IPS-15b (cell line): ENCODE measurements at regions not wholly inside any gene's neighbourhood (a gene's known extent, or its start where the extent isn't known, plus 50 kb on each side); places are given as distances from the start of the nearest gene placed in this dataset.

Source experiments
- H3K27me3 ChIP-seq: one replicate; pipeline ENCODE4 v1.6.1; 2013; ENCODE audit warnings: low read length; ENCODE audit not compliant: control insufficient read depth, insufficient read depth
- H3K36me3 ChIP-seq: one replicate; pipeline ENCODE4 v1.6.1; 2013; ENCODE audit warnings: low read length; ENCODE audit not compliant: control insufficient read depth, insufficient read depth
- H3K4me1 ChIP-seq: one replicate; pipeline ENCODE4 v1.6.1; 2013; ENCODE audit warnings: mild to moderate bottlenecking, low read length; ENCODE audit not compliant: control insufficient read depth, insufficient read depth
- H3K4me3 ChIP-seq: one replicate; pipeline ENCODE4 v1.5.1; 2013; ENCODE audit warnings: low read depth, low read length
- H3K9ac ChIP-seq: one replicate; pipeline ENCODE4 v1.6.1; 2013; ENCODE audit warnings: low read depth, mild to moderate bottlenecking, low read length
- H3K9me3 ChIP-seq: one replicate; pipeline ENCODE4 v1.6.1; 2013; ENCODE audit warnings: mild to moderate bottlenecking, low read length; ENCODE audit not compliant: control insufficient read depth, insufficient read depth

GRCh38 chr2:239857591-239857990, 167.6 kb downstream of the NDUFA10 start:
- no peaks in the 10 kb centered on the region for H3K9me3 ChIP-seq
- H3K36me3 ChIP-seq, result no peaks in the 10 kb centered on the region
- no peak overlapping the region for H3K9ac ChIP-seq
- H3K4me1 ChIP-seq, result no peaks in the 10 kb centered on the region
- no peaks in the 10 kb centered on the region for H3K27me3 ChIP-seq
- no peak overlapping the region for H3K4me3 ChIP-seq

DNA sequence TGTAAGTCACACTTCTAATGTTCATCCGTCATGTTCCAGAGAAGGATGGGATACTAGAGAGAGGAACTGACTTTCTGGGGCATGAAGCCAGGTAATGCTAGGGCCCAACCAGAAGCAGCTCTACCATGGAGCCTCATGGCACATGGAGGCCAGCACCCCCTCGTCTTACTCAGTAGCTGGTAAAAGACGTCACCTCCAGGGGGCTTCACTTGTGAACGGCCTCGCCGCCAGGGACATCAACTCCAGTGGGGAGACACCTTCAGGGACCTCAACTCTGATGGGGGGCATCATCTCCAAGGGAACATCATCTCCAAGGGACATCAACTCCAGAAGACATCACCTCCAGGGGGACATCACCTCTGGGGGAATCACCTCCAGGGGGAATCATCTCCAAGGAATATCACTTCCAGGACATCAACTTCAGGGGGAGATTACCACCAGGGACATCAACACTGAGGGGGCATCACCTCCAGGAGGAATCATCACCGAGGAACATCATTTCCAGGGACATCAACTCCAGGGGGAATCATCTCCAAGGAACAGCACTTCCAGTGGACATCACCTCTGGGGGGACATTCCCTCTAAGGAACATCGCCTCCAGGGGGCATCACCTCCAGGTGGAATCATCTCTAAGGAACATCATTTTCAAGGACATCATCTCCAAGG, 168.4 kb downstream of the NDUFA10 start:
- Histone ChIP-seq H3K36me3 (no peaks in the 10 kb centered on the region), H3K27me3 (no peaks in the 10 kb centered on the region), H3K9ac (no peak overlapping the region), H3K4me3 (no peak overlapping the region), H3K4me1 (no peaks in the 10 kb centered on the region), H3K9me3 (no peaks in the 10 kb centered on the region)

GRCh38 chr2:239855863-239856587, 169.1 kb downstream of the NDUFA10 start:
- Histone ChIP-seq H3K4me1 (no peaks in the 10 kb centered on the region), H3K27me3 (no peaks in the 10 kb centered on the region), H3K9ac (no peak overlapping the region), H3K36me3 (no peaks in the 10 kb centered on the region), H3K4me3 (no peak overlapping the region), H3K9me3 (no peaks in the 10 kb centered on the region)

DNA sequence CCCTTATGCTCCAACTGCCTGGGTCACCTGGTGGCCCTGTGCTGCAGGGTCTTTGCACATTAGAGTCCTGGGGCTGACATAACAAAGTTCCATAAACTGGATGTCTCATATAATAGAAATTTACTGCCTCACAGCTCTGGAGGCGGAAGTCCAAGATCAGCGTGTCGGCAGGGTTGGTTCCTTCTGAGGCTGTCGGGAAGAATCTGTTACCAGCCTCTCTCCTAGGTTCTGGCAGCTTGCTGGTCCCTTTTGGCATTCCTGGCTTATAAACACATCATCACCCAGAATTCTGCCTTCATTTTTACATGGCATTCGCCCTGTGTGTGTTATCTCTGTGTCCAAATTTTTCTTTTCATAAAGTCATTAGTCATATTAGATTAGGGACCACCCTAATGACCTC, 170.5 kb downstream of the NDUFA10 start:
- no peaks in the 10 kb centered on the region for H3K27me3 ChIP-seq
- H3K9ac ChIP-seq, result no peak overlapping the region
- H3K9me3 ChIP-seq, result no peaks in the 10 kb centered on the region
- H3K4me1 ChIP-seq, result no peaks in the 10 kb centered on the region
- H3K36me3 ChIP-seq, result no peaks in the 10 kb centered on the region
- no peak overlapping the region for H3K4me3 ChIP-seq

DNA sequence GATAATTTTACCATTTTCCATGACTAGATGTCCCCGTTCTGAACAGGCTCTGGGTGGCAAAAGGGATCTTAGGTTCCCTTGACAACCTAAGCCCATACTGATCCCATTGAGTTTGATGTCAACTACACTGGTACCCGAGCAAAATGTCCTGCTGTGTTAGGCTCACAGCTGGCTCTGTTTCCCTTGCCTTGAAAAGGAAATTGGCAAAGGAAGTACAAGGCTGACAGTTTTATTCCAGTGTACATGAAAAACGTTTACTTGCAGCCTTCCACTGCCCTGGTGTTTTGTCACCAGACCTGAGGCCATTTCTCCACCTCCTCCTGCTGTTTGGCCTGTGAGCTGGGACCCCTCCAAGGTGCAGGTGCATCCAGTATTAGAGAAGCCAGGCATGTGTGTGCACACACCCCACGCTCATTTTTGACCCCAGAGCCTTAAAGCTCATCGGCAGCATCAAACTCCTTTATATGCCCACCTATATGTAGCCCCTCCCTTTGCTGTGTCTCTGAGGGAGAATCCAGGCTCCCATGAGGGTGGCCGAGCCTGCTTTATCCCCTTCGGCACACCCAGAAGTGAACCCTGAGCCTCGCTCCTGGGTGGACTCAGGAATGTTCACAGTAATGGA, 171.3 kb downstream of the NDUFA10 start:
- H3K27me3 ChIP-seq, result no peaks in the 10 kb centered on the region
- H3K9ac ChIP-seq, result no peak overlapping the region
- no peak overlapping the region for H3K4me3 ChIP-seq
- no peaks in the 10 kb centered on the region for H3K9me3 ChIP-seq
- no peaks in the 10 kb centered on the region for H3K4me1 ChIP-seq
- no peaks in the 10 kb centered on the region for H3K36me3 ChIP-seq

DNA sequence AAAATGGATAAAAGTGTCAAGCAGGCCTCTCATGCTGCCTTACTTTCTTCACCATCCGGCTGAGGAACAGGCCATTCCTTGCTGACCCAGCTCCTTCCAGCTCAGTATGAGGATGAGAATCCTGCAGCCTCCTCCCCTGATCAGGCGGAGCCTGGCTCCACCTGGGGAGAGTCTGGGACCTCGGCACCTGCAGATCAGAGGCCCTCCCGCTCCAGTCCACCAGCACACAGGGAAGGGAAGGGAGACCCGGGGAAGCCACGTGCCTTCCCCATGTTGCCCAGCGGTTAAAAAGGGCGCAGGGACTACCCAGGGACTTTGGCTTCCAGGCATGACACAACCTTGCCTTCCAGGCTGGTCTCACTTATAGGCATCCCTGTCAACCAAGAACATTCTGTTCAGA, 172.0 kb downstream of the NDUFA10 start:
- Histone ChIP-seq H3K4me3 (no peak overlapping the region), H3K9ac (no peak overlapping the region)

DNA sequence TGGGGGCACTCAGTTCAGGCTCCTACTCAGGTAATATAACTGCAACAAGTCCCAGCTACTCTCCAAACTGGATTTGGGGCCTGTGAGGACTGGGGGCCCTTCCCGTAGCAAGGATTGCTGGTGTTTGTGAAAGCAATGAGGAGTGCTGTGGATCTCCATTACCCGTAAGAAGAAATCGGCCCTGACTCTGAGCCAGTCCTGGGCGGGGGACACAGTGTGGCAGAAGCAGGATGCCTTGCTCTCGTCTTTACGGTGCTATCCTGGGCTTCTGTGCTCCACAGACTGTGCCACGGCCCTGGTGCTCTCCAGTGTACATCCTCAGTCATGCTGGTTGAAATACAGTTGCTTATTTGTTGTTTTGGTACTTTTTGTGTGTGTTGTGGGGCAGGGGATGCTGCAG, 172.9 kb downstream of the NDUFA10 start:
- Histone ChIP-seq H3K9me3 (no peaks in the 10 kb centered on the region), H3K9ac (no peak overlapping the region), H3K4me1 (no peaks in the 10 kb centered on the region), H3K27me3 (no peaks in the 10 kb centered on the region), H3K36me3 (no peaks in the 10 kb centered on the region), H3K4me3 (no peak overlapping the region)

More for the DNA sequence above, 172.0 kb downstream of the NDUFA10 start:
- H3K36me3 ChIP-seq, result no peaks in the 10 kb centered on the region
- H3K27me3 ChIP-seq, result no peaks in the 10 kb centered on the region
- no peaks in the 10 kb centered on the region for H3K4me1 ChIP-seq
- H3K9me3 ChIP-seq, result no peaks in the 10 kb centered on the region

GRCh38 chr2:239846789-239847676, 178.1 kb downstream of the NDUFA10 start:
- H3K4me3 ChIP-seq, result no peak overlapping the region
- H3K36me3 ChIP-seq, result no peaks in the 10 kb centered on the region
- no peaks in the 10 kb centered on the region for H3K4me1 ChIP-seq
- H3K9me3 ChIP-seq, result no peaks in the 10 kb centered on the region
- no peak overlapping the region for H3K9ac ChIP-seq
- H3K27me3 ChIP-seq, result no peaks in the 10 kb centered on the region

- H3K4me1 ChIP-seq, result no peaks in the 10 kb centered on the region
- H3K36me3 ChIP-seq, result no peaks in the 10 kb centered on the region
- no peak overlapping the region for H3K9ac ChIP-seq
Observed at GRCh38 chr2:239845968-239846367, 179.2 kb downstream of the NDUFA10 start.

GRCh38 chr2:239839306-239839705, 185.8 kb downstream of the NDUFA10 start:
- Histone ChIP-seq H3K27me3 (no peaks in the 10 kb centered on the region), H3K9me3 (no peaks in the 10 kb centered on the region), H3K9ac (no peak overlapping the region), H3K36me3 (no peaks in the 10 kb centered on the region), H3K4me1 (no peaks in the 10 kb centered on the region), H3K4me3 (no peak overlapping the region)

More at GRCh38 chr2:239845968-239846367, 179.2 kb downstream of the NDUFA10 start:
- H3K27me3 ChIP-seq, result no peaks in the 10 kb centered on the region
- H3K9me3 ChIP-seq, result no peaks in the 10 kb centered on the region
- no peak overlapping the region for H3K4me3 ChIP-seq

DNA sequence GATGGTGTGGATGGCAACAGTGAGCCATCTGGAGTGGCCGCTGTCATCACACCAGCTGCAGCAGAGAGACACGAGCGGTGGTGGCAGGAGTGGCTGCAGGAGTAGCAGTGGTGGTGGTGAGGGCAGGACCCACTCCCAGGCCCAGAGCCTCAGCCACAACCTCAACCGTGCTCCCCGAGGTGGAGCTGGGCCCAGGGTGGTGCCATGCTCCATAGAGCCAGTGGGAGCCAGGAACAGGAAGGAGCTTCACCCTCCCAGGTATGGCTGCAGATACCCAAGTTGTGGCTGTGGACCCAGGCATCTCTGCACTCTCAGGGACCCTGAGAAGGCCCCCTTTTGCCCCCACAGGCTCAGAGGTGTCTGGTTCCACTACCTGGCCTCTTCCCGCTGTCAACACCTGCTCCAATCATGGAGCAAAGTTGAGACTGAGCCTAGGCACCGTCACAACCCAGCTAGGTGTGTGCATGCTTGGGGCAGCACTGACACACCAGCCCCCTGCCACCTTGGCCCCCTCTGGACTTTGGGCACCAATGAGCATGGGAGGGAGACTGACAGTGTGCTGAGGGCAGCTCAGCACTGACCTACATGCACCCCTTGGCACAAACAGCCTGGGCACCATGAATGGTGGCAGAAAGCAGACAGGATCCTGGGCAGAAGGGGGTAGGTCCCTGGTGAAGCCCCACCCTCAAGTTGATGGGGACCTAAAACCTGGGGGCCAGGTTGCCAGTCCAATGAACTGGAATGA, 188.9 kb downstream of the NDUFA10 start:
- Histone ChIP-seq H3K36me3 (no peaks in the 10 kb centered on the region), H3K4me1 (no peaks in the 10 kb centered on the region), H3K9me3 (no peaks in the 10 kb centered on the region), H3K4me3 (no peak overlapping the region), H3K27me3 (no peaks in the 10 kb centered on the region), H3K9ac (no peak overlapping the region)
